ENCODE measurements at regions not wholly inside any gene's neighbourhood (a gene's known extent, or its start where the extent isn't known, plus 50 kb on each side); places are given as distances from the start of the nearest gene placed in this dataset.
"Not testable (repeated sequence)": the region's sequence is repeated elsewhere in the genome, so short reads cannot be mapped to it uniquely, and the experiment has no call there.

GRCh38 chr13:76708138-76708688, 178.0 kb downstream of the KCTD12 start:
- no peak for DNase-seq

GRCh38 chr13:76707360-76707759, 178.8 kb downstream of the KCTD12 start:
- no peak for DNase-seq

- no peak for DNase-seq
Measured at GRCh38 chr13:76703621-76704288, 182.4 kb downstream of the KCTD12 start.

- DNase-seq, result no peak
Measured at GRCh38 chr13:76703216-76703615, 183.0 kb downstream of the KCTD12 start.

DNA sequence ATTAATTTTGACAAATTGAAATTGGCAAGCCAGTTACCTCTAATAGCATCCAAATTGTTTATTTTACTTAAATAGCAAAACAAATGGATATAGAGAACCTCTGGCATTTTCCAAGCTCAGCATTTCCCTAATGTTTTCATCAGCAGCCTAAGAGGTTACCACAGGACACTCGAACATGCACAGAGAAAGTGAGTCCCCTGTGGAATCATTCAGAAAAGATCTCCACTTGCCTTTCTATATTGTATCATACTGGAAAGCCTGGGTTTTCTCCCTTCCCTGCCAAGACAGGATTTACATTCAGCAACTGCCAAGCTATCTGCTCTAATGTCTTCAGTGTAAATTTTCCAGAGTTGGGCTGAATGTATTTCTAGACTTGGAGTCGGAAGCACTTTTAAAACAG, 188.9 kb downstream of the KCTD12 start:
- no peak for DNase-seq

DNA sequence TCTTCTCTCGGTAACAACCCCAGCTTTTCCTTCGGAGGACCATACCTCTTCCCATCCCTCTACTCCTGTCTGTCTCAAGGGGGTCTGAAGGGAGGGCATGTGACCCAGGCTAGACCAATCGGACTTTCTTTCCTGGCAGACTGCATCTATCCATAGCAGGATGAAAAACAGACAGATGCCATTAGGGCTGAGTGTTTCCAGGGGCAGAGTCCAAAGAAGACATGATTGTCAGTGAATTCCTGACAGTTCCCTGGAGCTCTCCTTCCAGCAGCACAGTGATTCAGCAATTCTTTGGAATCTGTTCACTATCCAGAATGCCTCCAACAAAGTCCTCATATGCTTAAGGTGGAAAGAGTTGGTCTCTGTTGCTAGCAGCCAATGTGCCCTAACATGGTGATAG, 189.8 kb downstream of the KCTD12 start:
- no peak for DNase-seq

GRCh38 chr13:76693086-76693485, 193.1 kb downstream of the KCTD12 start:
- DNase-seq, result no peak

DNA sequence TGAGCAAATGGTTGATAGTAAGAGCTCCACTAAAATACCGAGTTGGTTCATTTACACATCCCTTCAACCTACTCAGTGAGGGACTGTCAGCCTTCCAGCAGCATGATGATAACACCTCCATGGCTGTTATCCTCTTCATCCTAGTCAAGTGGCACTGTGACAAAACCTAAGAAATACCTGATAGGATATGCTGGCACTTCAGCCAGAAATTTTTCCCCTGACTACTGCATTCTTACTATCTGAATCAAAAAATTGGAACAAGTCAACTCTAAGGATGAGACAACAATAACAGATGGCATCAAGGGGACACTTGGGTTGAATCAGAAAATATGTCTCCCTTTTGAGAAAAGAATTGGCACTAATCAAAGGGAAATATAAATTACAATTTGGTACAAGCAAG, 193.9 kb downstream of the KCTD12 start:
- no peak for DNase-seq

- DNase-seq, result no peak
Measured at GRCh38 chr13:76690611-76691010, 195.6 kb downstream of the KCTD12 start.

DNA sequence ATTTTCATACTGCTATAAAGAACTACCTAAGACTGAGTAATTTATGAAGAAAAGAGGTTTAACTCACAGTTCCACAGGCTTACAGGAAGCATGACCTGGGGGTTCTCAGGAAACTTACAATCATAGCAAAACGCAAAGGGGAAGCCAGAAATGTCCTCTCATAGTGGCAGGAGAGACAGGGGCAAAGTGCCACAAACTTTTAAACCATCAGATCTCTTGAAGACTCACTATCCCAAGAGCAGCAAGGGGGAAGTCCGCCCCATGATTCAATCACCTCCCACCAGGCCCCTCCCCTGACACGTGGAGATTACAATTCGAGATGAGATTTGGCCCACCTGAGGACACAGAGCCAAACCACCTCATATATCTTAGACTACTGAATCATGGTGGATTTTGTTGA, 198.7 kb downstream of the KCTD12 start:
- no peak for DNase-seq

GRCh38 chr13:76685938-76686337, 200.3 kb downstream of the KCTD12 start:
- DNase-seq, result no peak

DNA sequence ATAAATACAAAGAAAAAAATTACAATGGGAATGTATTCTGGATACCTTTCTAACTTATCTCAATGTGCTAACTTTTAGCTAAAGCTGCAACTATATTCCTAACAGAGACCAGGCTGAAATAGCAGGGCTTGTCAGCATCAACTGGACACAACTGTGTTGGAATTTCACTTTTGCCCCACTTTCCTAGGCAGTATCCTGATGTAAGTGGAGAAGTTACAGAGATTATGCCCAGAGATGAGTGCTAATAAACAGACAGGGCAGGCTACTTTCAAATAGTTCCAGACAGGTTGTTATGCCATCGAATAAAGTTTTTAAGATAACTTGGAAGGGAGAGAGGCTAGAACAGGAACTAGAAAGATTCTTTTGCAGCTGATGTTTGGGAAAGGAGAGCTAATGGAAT, 201.9 kb downstream of the KCTD12 start:
- DNase-seq, result no peak

GRCh38 chr13:76683854-76684253, 202.4 kb downstream of the KCTD12 start:
- no peak for DNase-seq

DNA sequence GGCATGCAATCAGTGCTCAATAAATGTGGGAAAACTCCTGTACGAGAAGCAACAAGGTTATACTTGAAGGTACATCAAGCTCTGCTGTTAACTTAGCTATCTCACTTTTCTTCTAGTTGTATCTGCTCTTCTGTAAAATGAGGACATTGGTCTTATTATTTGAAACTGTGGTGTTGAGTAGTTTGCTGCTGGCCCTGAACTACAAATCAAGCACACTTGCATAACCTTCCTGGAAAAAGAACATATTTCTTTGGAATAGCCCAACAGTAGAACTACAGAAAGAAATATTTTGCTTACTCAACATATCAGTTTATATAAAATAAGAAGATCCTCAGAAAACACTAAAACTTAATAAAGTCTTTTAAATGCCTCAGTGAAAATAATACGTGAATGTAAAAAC, 203.0 kb downstream of the KCTD12 start:
- DNase-seq, result no peak

DNA sequence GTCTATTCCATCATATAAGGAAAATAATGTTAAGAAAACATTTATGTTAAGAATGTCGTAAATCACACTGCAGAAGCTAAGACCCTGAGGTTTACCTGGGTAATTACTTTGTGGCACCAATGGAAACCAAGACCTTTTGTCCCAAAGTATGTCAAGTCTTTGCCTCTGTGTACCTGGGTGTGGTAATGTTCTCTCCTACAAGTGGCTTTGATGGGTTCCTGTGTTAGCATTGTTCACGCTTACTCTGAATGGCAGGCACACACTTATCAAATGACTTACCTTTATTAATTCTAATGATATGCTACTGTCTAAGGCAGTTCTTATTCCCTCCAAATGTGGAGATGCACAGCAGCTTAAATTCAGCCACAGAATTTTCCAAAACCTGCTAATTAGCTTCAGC, 206.1 kb downstream of the KCTD12 start:
- DNase-seq, result no peak

DNA sequence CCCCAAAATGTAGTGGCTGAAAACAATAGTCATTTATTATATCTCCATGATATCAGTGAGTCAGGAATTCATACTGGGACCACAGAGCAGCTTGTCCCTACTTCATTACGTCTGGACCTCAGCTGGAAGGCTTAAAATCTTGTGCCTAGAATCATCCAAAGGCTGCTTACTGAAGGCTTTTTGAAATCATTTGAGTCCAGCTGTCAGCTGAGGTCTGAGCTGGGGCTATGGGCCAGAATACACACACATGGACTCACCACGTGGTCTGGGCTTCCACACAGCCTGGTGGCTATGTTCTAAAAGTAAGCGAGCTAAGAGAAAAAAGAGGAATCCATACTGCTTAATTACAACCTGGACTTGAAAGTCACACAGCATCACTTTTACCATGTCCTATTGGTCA, 209.2 kb downstream of the KCTD12 start:
- DNase-seq, result no peak

GRCh38 chr13:76672420-76672819, 213.8 kb downstream of the KCTD12 start:
- no peak for DNase-seq

GRCh38 chr13:76668716-76669115, 217.5 kb downstream of the KCTD12 start:
- no peak for DNase-seq

- no peak for DNase-seq
Measured at GRCh38 chr13:76668141-76668540, 218.1 kb downstream of the KCTD12 start.

DNA sequence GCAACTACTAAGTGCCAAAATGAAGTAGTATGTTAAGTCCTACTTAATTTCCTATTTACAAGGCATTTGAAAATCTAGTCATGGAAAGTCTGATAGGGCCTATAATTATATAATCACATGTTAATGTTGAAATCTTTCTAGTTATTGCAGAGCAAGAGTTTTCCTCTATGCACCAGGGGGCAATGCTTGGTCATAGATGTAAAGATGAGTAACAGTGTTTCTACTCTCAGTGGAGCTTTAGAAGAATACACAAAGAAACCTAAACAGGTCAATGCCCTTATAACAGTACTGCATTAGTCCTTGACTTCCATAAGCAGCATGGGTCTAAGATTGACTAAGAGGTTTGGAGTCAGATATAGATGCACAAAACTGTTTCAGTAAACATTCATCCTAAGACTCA, 218.7 kb downstream of the KCTD12 start:
- DNase-seq, result no peak

- DNase-seq, result no peak
Measured at GRCh38 chr13:76663592-76664335, 222.4 kb downstream of the KCTD12 start.

DNA sequence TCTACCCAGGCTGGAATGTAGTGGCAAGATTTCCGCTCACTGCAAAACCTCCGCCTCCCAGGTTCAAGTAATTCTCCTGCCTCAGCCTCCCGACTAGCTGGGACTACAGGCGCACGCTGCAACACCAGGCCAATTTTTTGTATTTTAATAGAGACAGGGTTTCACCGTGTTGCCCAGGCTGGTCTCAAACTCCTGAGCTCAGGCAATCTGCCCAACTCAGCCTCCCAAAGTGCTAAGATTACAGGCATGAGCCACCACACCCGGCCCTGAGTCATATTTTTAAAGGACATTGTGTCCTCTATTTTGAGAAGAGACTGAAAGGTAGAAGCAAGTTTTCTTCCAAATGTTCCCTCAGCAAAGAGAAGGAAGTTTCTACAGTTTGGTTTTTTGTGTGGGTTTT, 227.1 kb downstream of the KCTD12 start:
- DNase-seq, result not testable (repeated sequence)

- DNase-seq, result no peak
Measured at GRCh38 chr13:76656500-76656899, 229.7 kb downstream of the KCTD12 start.

- no peak for DNase-seq
Measured at GRCh38 chr13:76656056-76656455, 230.1 kb downstream of the KCTD12 start.

- DNase-seq, result no peak
Measured at GRCh38 chr13:76654263-76654662, 231.9 kb downstream of the KCTD12 start.

All from CD4-positive, alpha-beta T cell treated with Interleukin-1 beta for 1 hour (primary cell).